Gastrocnemius medialis (tissue), 4 donors: ENCODE measurements at regions not wholly inside any gene's neighbourhood (a gene's known extent, or its start where the extent isn't known, plus 50 kb on each side); places are given as distances from the start of the nearest gene placed in this dataset.

Source experiments
- POLR2A ChIP-seq, 2 donors: fragments of 450-650 bp; IDR thresholded peaks; one replicate each; pipeline ENCODE4 v1.6.1; 2017; ENCODE audit warnings: antibody characterized with exemption in 2 of 2, mild to moderate bottlenecking in 2 of 2, moderate library complexity in 2 of 2
- TF ChIP-seq, protein P1 (sequence below), 5 experiments: fragments of 450-650 bp in 3 of 5; fragments of 200-600 bp in 2 of 5; sonication (generic) in 2 of 5; IDR thresholded peaks in 4 of 5; conservative IDR thresholded peaks in 1 of 5; 1 replicate in 4 of 5; 2 replicates in 1 of 5; pipeline ENCODE4 v1.5.1; 2016 to 2019; ENCODE audit warnings: antibody characterized with exemption in 5 of 5, mild to moderate bottlenecking in 3 of 5, moderate library complexity in 3 of 5

DNA sequence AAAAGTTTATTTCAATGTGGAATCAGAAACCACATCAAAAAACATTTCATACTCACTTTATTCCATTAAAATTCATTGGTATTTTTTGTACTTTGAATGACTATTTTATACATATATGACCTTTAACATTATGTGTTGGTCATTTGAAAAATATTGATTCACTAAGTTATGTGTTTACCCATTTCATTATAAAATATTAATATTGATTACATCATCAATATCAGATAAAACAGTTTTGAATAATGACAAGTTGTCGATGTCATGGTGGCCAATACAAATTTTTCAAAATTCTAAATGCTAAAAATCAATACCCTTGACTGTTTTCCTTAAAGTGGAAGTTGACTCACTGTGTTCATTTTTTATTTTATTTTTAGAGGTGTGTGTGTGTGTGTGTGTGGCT, 239.7 kb upstream of the ROBO1 start:
- no peak for TF ChIP-seq POLR2A (IDR thresholded peaks at IDR 0.05)
- TF ChIP-seq, protein P1, sequence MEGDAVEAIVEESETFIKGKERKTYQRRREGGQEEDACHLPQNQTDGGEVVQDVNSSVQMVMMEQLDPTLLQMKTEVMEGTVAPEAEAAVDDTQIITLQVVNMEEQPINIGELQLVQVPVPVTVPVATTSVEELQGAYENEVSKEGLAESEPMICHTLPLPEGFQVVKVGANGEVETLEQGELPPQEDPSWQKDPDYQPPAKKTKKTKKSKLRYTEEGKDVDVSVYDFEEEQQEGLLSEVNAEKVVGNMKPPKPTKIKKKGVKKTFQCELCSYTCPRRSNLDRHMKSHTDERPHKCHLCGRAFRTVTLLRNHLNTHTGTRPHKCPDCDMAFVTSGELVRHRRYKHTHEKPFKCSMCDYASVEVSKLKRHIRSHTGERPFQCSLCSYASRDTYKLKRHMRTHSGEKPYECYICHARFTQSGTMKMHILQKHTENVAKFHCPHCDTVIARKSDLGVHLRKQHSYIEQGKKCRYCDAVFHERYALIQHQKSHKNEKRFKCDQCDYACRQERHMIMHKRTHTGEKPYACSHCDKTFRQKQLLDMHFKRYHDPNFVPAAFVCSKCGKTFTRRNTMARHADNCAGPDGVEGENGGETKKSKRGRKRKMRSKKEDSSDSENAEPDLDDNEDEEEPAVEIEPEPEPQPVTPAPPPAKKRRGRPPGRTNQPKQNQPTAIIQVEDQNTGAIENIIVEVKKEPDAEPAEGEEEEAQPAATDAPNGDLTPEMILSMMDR (IDR thresholded peaks at IDR 0.05 in 4 of 5, conservative IDR thresholded peaks at IDR 0.05 in 1 of 5): no peak
